Esophagus squamous epithelium (tissue), 5 donors: ENCODE measurements at regions not wholly inside any gene's neighbourhood (a gene's known extent, or its start where the extent isn't known, plus 50 kb on each side); places are given as distances from the start of the nearest gene placed in this dataset.

ENCODE experiments used
- DNase-seq: peaks from one replicate; lab custom pipeline; 2025; lab: John Stamatoyannopoulos, UW
- H3K27ac ChIP-seq, 4 donors: fragments of 200-600 bp; sonication (generic); one replicate each; pipeline ENCODE4 v1.5.1; 2016 to 2019; ENCODE audit warnings: mild to moderate bottlenecking in 1 of 4
- H3K27me3 ChIP-seq, 4 donors: fragments of 200-600 bp; sonication (generic); 1 replicate in 3 of 4; 2 replicates in 1 of 4; pipeline versions ENCODE4 v1.5.1 to v1.6.0; 2017 to 2021; ENCODE audit warnings: antibody characterized with exemption in 1 of 4
- H3K36me3 ChIP-seq, 3 donors: fragments of 200-600 bp; sonication (generic); one replicate each; pipeline ENCODE4 v1.5.1; 2016 to 2019
- H3K4me1 ChIP-seq, 3 donors: fragments of 200-600 bp; sonication (generic); one replicate each; pipeline ENCODE4 v1.5.1; 2017 to 2019
- H3K4me3 ChIP-seq, 4 donors: fragments of 200-600 bp; sonication (generic); 1 replicate in 3 of 4; 2 replicates in 1 of 4; pipeline ENCODE4 v1.5.1; 2016 to 2019; ENCODE audit warnings: mild to moderate bottlenecking in 2 of 4, moderate library complexity in 1 of 4
- H3K9me3 ChIP-seq, 3 donors: fragments of 200-600 bp; sonication (generic); one replicate each; pipeline ENCODE4 v1.5.1; 2016 to 2019
- POLR2A ChIP-seq, 4 donors: fragments of 450-650 bp; IDR thresholded peaks; one replicate each; pipeline ENCODE4 v1.6.1; 2017; ENCODE audit warnings: antibody characterized with exemption in 4 of 4, mild to moderate bottlenecking in 4 of 4, moderate library complexity in 3 of 4
- WGBS, 2 donors: methylation state at CpG; one replicate each; pipeline ENCODE4 v1.1.5; 2018; 5-methylcytosine and 5-hydroxymethylcytosine counted together
- intact Hi-C: fragments of 100-400 bp; cut with DNase I; formaldehyde crosslinking; loops from one replicate; pipeline ENCODE4 v1.15.0; 2022
- TF ChIP-seq, protein P1 (sequence below), 6 experiments: fragments of 450-650 bp in 4 of 6; fragments of 200-600 bp in 2 of 6; sonication (generic) in 2 of 6; IDR thresholded peaks; one replicate each; pipeline ENCODE4 v1.5.1; 2016 to 2019; ENCODE audit warnings: antibody characterized with exemption in 6 of 6, mild to moderate bottlenecking in 4 of 6, moderate library complexity in 4 of 6
- donor health status: DM: yes; HTN: yes; CAD: no.

DNA sequence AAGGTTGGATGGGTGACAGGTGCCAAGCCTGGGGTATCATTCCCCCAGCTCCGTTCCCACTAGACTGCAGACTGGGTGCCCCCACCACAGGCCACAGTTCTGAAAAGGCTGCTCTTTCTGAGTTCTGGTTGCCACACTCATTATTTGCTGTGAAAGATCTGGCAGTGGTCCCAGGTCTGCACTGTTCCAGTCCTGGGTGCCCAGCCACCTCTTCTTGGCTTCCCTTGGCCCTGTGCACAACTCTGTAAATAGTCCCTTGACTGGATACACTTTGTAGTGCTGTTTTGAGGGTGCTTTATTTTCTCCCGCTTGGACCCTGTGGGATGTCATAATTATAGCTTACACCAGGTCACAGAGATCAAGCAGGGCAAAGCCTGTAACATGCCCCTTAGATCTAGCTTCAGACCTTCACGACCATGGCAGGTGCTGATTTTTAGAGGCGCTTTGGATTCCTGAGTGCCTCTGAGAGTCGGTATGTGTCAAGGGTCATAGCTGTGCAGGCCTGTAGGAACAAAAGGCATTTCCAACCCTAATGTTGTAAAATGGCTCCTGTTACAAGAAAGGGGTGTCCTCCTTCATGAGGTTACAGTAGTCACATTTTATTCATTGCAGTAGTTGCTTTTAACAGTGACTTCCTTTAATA, 344.9 kb downstream of the ICE1 start:
- WGBS, 2 donors, result 74 to 75% methylated on average over 4 to 5 of the region's 5 CpGs

DNA sequence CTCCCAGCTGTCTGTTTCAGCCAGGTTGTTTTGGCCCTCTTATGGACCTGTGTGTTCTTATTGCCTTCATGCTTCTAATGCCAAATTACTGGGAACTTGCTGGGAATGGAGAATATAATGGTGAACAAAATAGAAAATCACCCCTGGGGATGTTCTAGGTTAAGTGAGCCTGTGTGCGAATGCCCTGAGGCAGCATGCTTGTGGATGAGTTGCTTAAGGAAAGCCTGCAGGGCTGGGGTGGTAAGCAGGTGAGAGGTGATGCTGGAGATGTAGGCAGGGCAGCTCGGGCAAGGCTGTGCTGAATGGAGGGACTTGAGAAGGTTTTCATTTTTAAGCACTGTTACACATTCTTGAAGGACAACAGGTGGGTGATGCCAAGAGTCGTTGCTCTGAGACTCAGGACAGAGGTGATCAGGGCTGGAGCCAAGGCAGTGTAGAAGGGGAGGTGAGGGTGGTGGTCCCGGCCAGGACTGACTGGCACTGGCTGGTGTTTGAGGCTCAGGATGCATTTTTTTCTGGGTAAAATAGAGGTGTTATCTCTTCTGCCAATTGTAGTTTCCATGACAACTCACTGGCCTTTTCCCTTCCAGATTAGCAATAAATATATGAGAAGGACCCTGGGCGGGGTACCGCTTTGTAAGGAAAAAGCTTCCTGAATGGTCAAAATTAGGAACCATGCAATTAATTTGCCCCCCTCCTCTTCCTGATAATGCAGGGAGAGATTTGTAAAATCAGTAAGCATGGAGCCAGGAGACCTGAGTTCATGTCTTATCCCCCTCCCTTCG, 342.8 kb downstream of the ICE1 start:
- H3K9me3 ChIP-seq, result no peaks in the 10 kb centered on the region
- H3K4me1 ChIP-seq, result no peaks in the 10 kb centered on the region
- no peak for DNase-seq
- H3K27me3 ChIP-seq, result no peaks in the 10 kb centered on the region
- TF ChIP-seq, protein P1, sequence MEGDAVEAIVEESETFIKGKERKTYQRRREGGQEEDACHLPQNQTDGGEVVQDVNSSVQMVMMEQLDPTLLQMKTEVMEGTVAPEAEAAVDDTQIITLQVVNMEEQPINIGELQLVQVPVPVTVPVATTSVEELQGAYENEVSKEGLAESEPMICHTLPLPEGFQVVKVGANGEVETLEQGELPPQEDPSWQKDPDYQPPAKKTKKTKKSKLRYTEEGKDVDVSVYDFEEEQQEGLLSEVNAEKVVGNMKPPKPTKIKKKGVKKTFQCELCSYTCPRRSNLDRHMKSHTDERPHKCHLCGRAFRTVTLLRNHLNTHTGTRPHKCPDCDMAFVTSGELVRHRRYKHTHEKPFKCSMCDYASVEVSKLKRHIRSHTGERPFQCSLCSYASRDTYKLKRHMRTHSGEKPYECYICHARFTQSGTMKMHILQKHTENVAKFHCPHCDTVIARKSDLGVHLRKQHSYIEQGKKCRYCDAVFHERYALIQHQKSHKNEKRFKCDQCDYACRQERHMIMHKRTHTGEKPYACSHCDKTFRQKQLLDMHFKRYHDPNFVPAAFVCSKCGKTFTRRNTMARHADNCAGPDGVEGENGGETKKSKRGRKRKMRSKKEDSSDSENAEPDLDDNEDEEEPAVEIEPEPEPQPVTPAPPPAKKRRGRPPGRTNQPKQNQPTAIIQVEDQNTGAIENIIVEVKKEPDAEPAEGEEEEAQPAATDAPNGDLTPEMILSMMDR (IDR thresholded peaks at IDR 0.05), result no peak
- TF ChIP-seq POLR2A (IDR thresholded peaks at IDR 0.05), result no peak
- H3K4me3 ChIP-seq, result no peak overlapping the region
- 74 to 81% methylated on average over 7 of the region's 7 CpGs for WGBS, 2 donors
- intact Hi-C loops, result no loop called here
- no peak overlapping the region for H3K27ac ChIP-seq
- H3K36me3 ChIP-seq, result no peaks in the 10 kb centered on the region

More for the DNA sequence above, 344.9 kb downstream of the ICE1 start:
- no peak for DNase-seq
- H3K4me1 ChIP-seq, result no peaks in the 10 kb centered on the region
- no peaks in the 10 kb centered on the region for H3K27me3 ChIP-seq
- intact Hi-C loops, result no loop called here
- H3K4me3 ChIP-seq, result no peak overlapping the region
- no peaks in the 10 kb centered on the region for H3K9me3 ChIP-seq
- no peak overlapping the region for H3K27ac ChIP-seq
- TF ChIP-seq, protein P1 (IDR thresholded peaks at IDR 0.05), result no peak
- TF ChIP-seq POLR2A (IDR thresholded peaks at IDR 0.05), result no peak
- no peaks in the 10 kb centered on the region for H3K36me3 ChIP-seq

DNA sequence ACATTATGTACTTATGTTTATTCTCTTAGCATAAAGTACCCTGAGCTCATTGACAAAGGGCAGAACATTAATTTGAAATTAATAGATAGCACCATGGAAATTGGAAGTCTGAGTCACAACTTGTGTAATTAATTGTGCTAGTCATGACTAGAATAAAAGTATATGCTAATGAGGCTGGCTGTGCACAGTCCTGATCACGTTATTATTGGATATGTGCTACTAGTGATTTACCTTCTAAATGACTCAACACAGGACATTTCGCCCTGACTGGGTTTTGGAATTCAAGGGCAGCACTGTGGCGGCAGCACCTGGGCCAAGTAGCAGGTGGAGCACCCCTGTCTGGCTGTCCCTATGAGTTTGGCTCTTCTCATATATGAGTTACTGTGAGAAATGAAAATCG, 341.8 kb downstream of the ICE1 start:
- Histone ChIP-seq H3K27me3 (no peaks in the 10 kb centered on the region), H3K4me1 (no peaks in the 10 kb centered on the region), H3K27ac (no peak overlapping the region), H3K9me3 (no peaks in the 10 kb centered on the region), H3K4me3 (no peak overlapping the region), H3K36me3 (no peaks in the 10 kb centered on the region)
- TF ChIP-seq POLR2A (IDR thresholded peaks at IDR 0.05), result no peak
- TF ChIP-seq, protein P1 (IDR thresholded peaks at IDR 0.05), result no peak
- intact Hi-C loops, result no loop called here
- 59 to 63% methylated on average over 4 of the region's 4 CpGs for WGBS, 2 donors
- no peak for DNase-seq

- no peak for DNase-seq
- TF ChIP-seq POLR2A (IDR thresholded peaks at IDR 0.05), result no peak
- TF ChIP-seq, protein P1 (IDR thresholded peaks at IDR 0.05), result no peak
- Histone ChIP-seq H3K27me3 (no peaks in the 10 kb centered on the region), H3K36me3 (no peaks in the 10 kb centered on the region), H3K27ac (no peak overlapping the region), H3K4me1 (no peaks in the 10 kb centered on the region), H3K9me3 (no peaks in the 10 kb centered on the region), H3K4me3 (no peak overlapping the region)
- intact Hi-C loops, result no loop called here
- 70 to 100% methylated on average over 1 to 2 of the region's 2 CpGs for WGBS, 2 donors
Observed at GRCh38 chr5:5756762-5757161, 334.3 kb downstream of the ICE1 start.

DNA sequence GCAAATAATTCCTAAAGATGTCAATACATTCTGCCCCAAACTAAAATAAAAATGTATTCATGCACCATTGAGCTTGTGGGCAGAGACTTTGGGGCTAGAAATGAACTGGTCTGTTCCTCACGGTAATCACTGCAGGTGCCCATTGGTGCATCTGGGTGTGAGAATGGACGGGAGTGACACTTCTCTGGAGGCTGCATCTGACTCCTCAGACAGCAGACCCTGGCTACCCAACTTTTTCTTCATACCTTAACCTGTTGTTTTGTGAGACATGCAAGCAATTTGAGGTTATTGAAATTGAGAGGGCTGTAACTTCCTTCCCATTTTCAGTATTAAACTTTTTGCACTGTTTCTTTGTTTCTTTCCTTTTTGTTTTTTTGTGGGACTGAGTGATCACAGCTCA, 333.4 kb downstream of the ICE1 start:
- Histone ChIP-seq H3K9me3 (no peaks in the 10 kb centered on the region), H3K4me3 (no peak overlapping the region), H3K4me1 (no peaks in the 10 kb centered on the region), H3K36me3 (no peaks in the 10 kb centered on the region), H3K27me3 (no peaks in the 10 kb centered on the region), H3K27ac (no peak overlapping the region)
- 70 to 75% methylated on average over 1 to 2 of the region's 2 CpGs for WGBS, 2 donors
- no peak for DNase-seq
- intact Hi-C loops, result no loop called here
- TF ChIP-seq POLR2A (IDR thresholded peaks at IDR 0.05), result no peak
- TF ChIP-seq, protein P1 (IDR thresholded peaks at IDR 0.05), result no peak
